ENCODE measurements at regions not wholly inside any gene's neighbourhood (a gene's known extent, or its start where the extent isn't known, plus 50 kb on each side); places are given as distances from the start of the nearest gene placed in this dataset.

DNA sequence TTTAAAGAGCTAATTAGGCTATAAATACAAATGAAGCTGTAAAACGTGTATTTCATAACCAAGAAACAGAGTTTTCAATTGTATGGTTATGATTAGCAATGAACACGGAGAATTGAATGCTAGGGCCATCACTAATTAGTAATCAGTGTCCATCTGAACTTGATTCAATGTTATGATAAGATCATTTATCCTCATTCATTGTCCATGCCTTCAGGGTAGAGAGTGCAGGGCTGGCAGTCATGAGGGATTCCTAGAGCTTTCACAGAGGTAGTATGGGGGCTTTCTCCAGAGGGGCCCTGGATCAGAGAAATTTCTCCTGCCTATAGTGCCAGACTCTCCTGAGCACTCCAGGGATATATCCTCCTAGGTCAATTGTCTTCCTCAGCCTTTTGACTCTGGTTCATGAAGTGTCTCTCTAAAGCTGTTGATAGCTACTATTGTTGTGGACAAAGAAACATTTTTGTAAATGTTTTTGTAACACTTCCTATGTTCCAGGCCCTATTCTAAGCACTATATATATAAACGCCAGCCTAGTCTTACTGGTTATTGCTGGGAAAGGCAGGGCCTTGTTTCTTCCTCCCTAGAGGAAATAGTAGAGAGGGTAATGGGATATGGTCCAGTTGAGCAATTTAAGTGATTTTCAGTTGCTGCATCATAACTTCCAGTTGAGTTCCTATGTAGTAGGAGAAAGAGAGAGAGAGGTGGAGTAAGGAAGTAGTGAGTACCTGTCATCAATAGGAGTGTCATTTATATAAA lies 249.0 kb downstream of the NFKBIZ start:
- TF ChIP-seq POLR2A (IDR thresholded peaks at IDR 0.05; ENCODE audit: low read length) (no peak), GATA1 (IDR thresholded peaks at IDR 0.05; ENCODE audit: low read depth, low read length) (no peak)

All from erythroblast (primary cell).